RPMI7951 (cell line): ENCODE measurements at regions not wholly inside any gene's neighbourhood (a gene's known extent, or its start where the extent isn't known, plus 50 kb on each side); places are given as distances from the start of the nearest gene placed in this dataset.

ENCODE experiments used
- DNase-seq: peaks from one replicate; pipeline ENCODE4 v3.0.0-alpha.2; 2012; ENCODE audit warnings: low read depth

DNA sequence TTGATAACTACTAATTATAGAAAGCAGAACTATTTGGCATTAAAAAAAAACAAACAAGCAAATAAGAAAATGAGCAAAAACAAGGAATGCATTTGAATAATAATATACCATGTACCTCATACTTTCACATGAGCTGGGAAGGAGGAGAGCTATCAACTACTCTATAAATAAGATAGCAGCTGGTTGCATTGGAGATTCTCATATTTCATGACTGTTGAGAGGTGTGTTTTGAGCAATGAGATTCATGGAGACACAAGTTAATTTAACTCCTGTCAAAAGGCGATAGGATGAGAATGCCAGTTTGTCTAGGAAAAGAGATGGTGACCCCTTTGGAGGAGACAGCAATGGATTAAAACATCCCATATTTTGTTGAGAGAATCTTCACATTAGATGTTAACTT, 348.8 kb upstream of the SPTLC3 start:
- no peak for DNase-seq

DNA sequence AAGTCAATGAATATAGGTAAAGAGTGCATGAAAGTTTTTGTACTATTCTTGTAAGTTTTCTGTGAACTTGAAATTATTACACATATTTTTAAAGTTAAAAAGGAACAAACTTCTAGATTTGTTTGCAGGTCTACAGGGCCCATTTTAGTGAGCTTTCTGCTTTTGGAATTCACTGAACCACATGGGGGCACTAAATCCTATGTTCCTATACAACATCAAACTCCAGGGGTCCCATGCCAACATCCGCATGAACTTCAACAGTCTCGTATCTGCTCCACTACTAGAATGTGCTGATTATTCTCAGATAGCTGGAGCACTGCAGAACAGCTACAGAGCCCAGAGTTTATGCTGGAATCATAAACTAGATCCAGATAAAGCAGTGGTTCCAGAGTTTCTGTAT, 347.9 kb upstream of the SPTLC3 start:
- no peak for DNase-seq

DNA sequence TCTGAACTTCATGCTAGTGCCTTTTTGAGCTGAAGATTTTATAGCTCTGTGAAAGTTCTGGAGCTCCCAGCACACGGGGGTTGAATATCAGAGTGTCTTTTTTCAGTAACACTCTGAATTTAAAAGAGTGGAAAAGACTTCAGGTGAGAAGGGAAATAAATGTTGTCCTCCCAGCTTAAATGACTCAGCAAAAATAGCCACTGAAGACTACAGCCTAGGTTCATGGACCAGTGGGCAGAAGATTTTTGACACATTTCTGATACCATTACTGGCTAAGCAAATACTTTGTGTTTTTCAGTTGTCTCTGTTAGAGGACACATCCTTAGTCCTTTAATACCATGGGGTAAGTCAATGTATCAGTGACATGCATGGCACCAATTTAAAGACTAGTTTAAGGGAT, 338.5 kb upstream of the SPTLC3 start:
- no peak for DNase-seq

DNA sequence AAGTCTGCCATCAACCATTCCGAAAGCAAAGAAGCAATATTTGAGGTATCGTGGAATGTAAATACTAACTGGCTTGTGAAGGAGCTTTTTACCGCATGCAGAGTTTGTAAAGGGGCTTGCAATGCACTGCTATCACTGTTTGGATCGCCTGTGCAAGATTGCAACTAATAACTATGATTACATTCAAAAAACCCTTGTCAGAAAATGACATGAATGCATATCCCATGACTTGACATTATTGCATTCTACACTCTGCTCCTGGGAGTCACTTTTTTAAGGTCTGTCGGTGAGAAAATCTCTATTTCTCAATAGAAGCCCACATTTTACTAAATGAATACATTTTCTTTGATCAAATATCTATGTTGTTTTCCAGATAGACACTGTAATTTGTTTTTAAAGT, 335.4 kb upstream of the SPTLC3 start:
- no peak for DNase-seq

DNA sequence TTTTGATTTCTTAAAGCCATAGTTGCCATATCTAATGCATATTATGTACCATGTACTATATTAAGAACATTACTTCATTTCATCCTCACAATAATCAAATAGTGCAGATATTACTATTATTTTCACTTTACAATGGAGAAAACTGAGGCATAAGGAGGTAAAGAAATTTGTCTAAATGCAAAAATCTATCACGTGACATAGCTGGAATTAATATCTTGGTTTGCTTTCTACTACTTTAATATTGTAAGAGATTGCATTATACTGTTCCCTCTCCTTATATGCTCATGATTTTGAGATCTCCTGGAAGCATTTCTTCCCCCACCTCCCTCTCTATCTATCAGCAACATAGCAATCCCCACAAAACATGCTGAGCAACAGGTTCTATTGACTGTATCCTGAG, 330.8 kb upstream of the SPTLC3 start:
- DNase-seq: no peak

DNA sequence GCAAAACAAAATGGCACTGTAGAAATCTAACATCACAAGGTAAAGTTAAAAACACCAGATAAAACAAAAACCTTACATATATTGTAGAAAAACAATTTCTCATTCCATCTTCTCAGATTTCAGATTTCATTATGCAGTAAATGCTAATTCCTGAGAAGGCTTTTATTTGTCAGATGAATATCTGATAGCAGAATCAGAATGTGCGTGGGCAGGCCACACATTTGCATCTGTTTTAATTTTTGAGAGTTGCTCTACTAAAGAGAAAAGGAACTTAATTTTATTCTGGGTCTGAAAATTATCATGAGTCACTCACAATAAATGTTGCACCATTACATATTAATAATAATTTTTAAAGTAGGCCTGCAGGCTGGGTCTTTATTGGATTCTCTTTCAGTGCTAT, 329.3 kb upstream of the SPTLC3 start:
- no peak for DNase-seq

DNA sequence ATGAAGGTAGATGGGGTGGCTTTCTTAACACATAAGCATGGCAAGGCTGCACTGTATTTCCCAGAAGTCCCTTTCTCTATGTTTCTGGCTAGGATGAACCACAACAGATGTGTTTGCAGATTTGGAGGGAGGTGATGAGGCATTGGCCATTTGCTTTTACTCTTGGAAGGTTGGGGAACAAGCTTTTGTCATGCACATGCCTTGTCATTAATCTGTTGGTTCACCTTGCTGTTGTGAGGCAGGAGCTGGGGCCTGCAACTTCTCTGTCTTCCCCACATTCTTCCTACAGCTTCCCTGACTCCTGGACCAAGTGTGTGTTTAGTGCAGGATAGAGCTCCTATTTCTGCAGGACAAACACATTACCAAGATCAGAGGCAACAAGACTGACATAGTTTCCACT, 326.2 kb upstream of the SPTLC3 start:
- DNase-seq: no peak

DNA sequence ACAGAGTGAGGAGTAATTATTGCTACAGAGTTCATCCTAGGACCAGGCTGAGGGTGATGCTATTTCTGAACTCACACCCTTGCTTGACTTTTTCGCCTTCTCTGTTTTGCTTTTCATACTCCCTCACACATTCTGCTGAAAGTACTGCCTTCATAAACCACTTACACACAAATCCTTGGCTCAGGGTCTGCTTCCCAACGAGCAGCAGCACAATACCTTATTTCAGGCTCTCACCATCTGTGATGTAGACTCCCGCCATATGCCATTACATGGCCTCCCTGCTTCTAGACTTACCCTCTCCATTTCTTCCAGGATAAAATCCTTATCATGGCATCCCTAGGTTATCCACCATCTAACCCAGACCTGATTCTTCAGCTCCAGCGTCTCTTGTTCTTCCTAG, 321.3 kb upstream of the SPTLC3 start:
- no peak for DNase-seq

DNA sequence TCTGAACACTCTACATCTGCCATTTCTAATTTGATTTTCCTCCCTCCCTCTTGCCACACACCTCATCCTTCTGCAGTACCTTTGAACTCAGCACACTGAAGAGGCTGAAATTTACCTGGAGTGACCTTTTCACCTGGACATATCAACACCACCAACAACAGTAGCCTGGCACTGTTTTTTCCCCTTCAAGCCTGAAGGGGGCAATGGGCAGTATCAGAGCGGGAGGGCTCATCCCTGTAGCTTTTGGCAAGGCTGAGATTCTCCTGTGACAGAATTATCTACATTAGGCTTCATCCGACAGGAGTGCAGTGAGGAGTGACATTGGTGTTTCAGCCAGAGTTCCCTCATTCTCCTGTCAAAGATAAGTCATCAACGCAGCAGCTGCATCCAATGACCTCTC, 312.8 kb upstream of the SPTLC3 start:
- DNase-seq: no peak

DNA sequence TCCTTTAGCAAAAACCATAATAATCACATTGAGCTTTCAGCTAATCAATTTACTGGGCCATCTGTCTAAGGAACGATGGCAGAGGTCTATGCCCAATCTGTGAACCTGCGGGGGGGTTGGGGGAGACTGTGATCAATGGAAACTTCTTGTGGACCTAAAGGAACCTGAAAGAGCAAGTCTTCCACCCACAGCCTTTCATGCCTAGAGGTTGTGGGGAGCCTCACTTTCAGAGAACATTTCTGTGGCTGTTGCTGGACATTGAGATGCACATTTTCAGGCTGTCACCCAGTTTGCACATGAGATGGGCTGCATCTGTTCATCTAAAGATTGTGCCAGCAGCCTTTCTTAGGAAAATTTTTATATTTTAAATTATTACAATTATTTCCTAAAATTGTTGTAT, 310.0 kb upstream of the SPTLC3 start:
- DNase-seq: no peak

DNA sequence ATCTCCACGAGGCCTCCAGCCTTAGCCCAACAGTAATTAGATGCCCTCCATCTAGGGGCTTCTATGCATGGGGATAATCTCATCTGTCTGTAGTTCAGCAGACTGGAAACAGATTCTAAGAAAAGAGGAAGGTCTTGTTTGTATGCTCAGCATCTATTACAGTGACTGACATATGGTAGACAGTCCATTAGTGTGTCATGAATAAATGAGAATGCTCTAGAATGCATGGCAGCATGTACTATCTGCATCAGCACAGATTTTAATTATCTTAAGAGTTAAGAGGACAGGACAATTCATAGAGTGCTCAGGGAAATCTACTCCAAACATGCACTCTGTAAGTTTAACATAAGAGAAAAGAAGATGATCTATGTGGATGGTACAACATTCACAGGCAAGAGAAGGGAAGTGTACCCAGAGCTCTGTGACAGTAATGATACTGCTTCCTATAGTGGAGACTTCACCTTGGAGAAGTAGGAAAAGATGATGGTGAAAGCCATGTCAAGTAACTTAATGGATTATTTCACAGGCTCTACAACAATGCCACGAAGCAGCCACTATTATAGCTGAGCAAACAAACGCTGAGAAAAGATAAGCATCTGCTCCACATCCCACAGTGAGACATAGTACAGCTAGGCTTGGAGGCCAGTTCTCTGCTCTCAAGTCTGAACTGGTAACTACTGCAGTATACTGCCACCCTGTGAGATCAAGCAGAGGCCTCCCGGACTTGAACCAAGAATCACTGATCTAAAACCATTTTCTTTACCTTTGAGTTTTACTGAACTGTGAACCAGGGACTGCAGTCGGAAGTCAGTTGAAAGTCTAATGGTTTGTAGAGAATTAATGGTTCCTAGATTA, 309.2 kb upstream of the SPTLC3 start:
- DNase-seq: no peak

DNA sequence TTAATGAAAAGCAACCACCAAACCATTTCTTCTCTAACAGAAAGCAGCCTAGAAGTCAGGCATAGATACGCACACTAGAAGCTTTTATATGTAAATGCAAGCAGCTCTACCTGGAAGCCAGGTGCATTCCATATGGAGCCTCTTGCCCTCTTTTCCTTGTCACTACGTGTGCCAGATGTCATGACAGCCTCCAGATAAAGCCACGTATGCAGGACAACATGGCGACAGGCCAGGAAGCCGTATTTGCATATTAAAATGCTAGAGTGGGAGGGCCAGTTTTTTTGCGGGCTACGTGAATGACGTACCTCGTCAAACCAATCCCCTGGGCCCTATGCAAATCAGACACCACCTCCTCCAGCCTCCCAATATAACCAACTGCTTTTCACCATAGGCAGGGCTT, 308.1 kb upstream of the SPTLC3 start:
- no peak for DNase-seq

DNA sequence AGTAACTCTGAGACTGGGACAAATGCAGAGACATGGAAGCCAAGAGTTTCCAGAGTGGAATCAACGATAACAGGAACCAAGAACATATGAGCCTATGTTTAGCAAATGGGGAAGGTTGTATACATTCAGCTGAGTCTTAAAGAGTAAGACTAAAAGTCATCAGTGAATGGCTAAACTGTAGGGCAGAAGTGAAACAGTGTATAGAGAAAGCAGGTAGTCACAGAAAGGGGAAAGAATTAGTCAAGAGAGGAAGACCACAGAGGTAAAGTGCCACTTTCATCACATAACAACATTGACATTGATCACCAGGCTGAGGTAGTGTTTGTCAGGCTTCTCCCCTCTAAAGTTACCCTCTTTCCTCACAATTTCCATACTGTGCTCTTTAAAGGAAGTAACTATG, 306.5 kb upstream of the SPTLC3 start:
- no peak for DNase-seq

DNA sequence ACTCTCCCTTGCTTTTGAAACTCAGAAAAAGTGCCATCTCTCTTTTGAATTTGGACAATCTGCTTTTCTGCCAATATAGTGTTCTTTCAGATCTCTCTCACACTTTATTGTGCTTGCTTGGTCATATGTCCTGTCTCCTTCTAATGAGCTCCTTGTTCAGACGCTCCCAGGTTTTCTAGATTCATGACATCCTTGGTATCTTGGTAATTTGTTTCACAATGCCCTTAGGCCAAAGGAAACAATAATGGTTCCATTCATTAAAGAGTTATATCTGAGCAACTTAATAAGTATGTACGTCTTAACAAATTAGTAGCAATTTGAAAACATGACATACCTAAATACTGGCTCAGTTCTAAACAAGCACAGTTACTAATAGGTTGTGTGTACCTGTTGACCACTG, 293.4 kb upstream of the SPTLC3 start:
- no peak for DNase-seq

DNA sequence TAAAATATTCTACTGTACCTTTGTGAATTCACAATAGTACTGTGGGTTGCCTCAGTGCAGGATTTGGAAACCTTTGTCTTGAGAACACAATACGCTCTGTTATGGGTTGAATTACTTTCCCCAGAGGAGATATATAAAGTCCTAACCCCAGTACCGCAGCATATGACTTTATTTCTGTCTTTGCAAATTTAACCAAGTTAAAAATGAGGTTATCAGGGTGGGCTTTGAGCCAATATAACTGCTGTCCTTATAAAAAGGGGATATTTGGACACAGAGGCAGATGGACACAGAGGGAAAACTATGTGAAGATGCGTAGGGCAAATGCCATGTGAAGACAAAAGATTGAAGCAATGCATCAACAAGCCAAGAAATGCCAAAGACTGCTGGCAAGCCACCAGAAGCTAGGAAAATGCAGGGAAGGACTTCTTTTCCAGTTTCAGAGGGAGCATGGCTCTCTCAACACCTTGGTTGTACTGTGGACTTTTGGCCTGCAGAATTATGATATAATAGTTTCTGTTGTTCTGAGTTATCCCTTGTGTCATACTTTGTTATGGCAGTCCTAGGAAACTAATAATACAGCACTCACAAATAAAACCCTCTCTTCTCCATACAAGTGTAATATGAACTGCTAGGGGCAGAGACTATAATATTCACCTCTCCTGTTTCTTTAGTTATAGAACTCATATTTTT, 292.6 kb upstream of the SPTLC3 start:
- no peak for DNase-seq

DNA sequence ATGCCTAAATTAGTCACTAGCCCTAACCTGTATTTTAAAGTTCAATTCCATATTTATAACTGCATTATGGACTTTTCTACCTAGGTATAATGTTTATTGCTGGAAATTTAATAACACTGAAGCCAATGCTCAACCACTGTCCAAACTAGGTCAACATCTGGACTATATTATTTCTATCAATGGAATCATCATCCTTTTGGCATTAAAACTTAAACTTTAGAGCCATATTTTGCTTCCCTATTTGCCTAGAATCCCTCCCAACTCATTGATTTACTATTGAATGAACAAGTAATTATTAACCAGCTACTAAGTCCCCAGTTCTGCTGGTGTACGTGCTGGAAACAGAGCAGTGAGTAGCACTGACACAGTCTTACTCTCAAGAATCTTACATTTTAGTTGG, 291.7 kb upstream of the SPTLC3 start:
- DNase-seq: no peak

DNA sequence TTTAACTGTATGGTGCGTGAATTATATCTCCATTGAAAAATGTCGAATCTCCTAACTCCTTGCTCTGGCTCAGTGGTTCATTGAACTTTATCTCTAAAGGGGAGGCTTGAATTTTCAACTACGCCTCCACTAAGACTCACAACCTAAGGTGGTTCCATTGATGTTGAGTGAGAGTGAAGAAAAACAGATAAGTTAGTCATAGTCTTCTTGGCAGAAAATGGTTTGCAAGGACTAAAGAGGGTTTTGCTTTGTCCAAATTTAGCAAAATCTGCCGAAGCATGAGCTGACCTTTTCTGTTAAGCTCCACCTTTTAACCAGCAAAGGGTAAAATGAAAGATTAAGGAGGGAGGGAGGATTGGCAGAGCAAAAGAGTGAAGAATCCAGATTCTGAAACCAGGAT, 290.2 kb upstream of the SPTLC3 start:
- no peak for DNase-seq

DNA sequence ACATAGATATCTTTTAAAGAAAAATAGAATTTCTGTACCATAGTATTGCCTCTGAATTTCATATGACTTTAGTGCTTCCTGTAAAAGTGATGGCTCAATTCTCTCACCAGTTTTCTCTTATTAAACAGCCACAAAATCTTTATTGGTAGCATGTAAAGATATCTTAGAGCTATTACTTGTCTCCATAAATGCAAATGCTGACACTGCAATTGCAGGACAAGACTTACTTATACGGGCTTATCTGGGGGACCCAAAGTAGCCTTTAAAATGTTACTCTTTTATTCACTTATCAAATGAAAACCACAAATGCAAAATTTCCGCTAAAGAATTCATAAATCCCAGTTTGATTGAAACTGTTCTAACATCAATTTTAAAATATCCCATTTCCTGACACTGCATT, 287.1 kb upstream of the SPTLC3 start:
- no peak for DNase-seq

DNA sequence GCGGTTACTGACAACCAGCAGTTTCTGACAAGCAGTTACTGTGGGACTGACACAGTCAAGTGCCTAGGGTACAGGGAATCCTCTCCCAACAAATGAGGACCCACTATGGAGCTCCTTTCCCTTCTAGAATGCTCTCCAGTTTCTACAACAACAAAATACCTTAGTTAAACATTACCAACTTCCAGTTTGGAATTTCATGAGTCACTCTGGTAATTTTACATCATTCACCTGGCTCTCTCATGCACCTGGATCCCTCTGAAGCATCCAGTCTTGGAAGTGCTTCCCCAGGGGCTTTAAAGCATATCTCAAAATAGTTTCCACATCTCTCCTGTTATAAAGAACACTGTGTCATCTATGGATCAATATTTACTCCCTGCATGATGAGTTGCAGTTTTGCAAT, 286.7 kb upstream of the SPTLC3 start:
- DNase-seq: no peak

DNA sequence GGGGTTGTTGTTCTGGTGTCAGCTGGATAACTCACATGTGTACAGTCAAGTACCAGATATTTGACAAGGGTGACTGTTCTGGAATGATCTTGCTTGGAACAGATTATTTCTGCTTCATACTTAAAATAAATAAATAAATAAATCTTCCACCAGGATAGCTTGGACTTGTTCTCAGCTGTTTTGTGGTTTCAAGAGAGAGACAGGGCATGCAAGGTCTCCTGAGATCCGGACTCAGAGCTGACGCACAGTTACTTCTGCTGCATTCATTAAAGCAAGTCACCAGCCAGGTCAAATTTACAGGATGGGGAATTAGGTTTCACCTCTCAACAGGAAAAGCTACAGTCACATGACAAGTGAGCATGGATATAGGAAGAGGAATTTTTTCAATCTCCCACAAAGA, 285.0 kb upstream of the SPTLC3 start:
- no peak for DNase-seq

DNA sequence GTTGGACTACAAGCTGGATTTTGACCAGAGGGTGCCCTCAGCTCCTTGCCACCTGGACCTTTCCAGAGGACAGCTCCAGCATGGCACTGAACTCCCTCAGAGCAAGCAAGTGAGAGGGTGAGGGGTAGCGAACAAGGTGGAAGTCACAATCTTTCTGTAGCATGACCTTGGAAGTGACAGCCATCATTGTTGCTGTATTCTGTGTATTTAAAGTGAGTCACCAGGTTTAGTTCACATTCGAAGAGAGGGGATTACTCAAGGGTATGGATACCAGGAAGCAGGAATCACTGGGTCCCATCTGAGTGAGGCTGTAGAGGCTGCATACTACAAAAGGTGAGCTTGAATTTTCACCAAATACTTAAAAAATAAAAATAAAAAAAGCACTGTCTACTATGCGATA, 280.0 kb upstream of the SPTLC3 start:
- DNase-seq: no peak

DNA sequence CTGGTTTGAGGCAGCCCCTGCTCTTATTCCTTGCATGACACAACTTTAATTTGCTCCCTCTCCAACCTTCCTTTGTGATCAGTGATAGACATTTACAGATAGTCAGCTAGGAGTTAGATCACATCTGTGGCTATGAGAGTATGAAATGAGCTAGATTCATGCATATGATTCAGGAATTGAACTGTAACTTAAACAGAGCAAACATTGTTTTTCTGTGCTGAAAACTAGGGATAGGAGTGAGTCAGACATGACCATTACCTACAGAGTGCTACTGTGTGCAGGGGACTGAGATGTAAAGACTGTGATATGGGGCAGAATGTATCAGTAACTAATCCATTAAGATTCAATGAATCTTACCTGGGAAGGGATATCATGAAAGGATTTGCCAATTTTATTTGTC, 279.4 kb upstream of the SPTLC3 start:
- DNase-seq: no peak

DNA sequence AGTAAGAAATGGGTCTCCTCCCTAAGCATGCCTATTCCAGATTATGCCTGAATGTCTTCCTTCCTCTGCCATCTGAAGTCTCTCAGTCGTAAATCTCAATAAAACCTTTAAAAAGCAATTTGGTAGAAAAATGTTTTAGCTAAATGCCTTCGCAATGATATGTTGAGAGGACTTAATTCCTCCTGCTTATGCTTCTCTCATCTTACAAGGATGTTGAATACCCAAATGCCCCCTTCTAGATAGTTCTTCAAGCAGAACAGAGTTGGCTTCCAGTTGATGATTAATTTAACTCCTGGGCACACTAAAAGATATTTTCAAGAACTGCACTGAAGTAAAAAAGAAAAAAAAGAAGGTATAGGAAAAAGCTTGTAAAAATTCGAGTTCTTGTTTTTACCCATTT, 275.0 kb upstream of the SPTLC3 start:
- no peak for DNase-seq

DNA sequence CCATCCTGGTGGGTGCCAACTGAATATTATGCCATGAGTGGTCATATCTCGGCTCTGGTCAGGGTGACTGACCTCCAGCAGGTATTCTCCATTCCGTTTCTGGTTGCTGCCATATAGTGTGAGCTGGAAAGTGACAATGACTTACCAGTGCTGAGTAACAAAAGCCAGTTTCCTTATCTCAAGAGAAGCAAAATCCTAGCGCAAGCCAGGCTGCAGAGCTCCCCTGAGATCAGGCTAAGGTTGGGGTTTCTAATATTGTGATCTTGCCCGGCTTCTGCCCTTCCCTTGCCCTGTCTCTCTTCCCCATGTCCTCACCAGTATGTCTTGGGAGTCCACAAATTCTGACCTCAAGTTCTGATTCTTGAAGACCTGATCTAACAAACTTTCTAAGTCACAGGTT, 271.3 kb upstream of the SPTLC3 start:
- no peak for DNase-seq
